SKM-1 treated with dmso at 0.1 percent for 144 hours (cell line): ENCODE measurements at regions not wholly inside any gene's neighbourhood (a gene's known extent, or its start where the extent isn't known, plus 50 kb on each side); places are given as distances from the start of the nearest gene placed in this dataset.
"Not testable (repeated sequence)": the region's sequence is repeated elsewhere in the genome, so short reads cannot be mapped to it uniquely, and the experiment has no call there.

Experiments
- DNase-seq: peaks from one replicate; lab custom pipeline; 2025; ENCODE audit not compliant: unreplicated experiment; lab: John Stamatoyannopoulos, UW

- DNase-seq = no peak
Measured at GRCh38 chr6:11387707-11388430, 149.7 kb upstream of the TMEM170B start.

GRCh38 chr6:11386726-11387125 lies 150.8 kb upstream of the TMEM170B start:
- DNase-seq = no peak

GRCh38 chr6:11386323-11386722 lies 151.2 kb upstream of the TMEM170B start:
- no peak for DNase-seq

- DNase-seq = no peak
Measured at GRCh38 chr6:11384531-11385309, 152.3 kb upstream of the NEDD9 start.

GRCh38 chr6:11381801-11382513 lies 149.5 kb upstream of the NEDD9 start:
- peak; percentile 53 for DNase-seq

- DNase-seq = no peak
Measured at GRCh38 chr6:11380969-11381744, 148.7 kb upstream of the NEDD9 start.

- DNase-seq = no peak
Measured at GRCh38 chr6:11380549-11380948, 148.1 kb upstream of the NEDD9 start.

GRCh38 chr6:11379805-11380204 lies 147.3 kb upstream of the NEDD9 start:
- no peak for DNase-seq

- no peak for DNase-seq
Measured at GRCh38 chr6:11378639-11379038, 146.2 kb upstream of the NEDD9 start.

GRCh38 chr6:11374036-11375010 lies 141.9 kb upstream of the NEDD9 start:
- peak; percentile 81 for DNase-seq

- no peak for DNase-seq
Measured at GRCh38 chr6:11373208-11373607, 140.7 kb upstream of the NEDD9 start.

GRCh38 chr6:11372186-11372790 lies 139.8 kb upstream of the NEDD9 start:
- DNase-seq = not testable (repeated sequence)

GRCh38 chr6:11370191-11371018 lies 137.9 kb upstream of the NEDD9 start:
- DNase-seq = no peak

- DNase-seq = no peak
Measured at GRCh38 chr6:11368760-11369159, 136.3 kb upstream of the NEDD9 start.

GRCh38 chr6:11368264-11368663 lies 135.8 kb upstream of the NEDD9 start:
- no peak for DNase-seq

GRCh38 chr6:11367638-11368199 lies 135.3 kb upstream of the NEDD9 start:
- no peak for DNase-seq

- no peak for DNase-seq
Measured at GRCh38 chr6:11366934-11367637, 134.6 kb upstream of the NEDD9 start.
